ENCODE measurements at regions not wholly inside any gene's neighbourhood (a gene's known extent, or its start where the extent isn't known, plus 50 kb on each side); places are given as distances from the start of the nearest gene placed in this dataset.

- TF ChIP-seq CTCF (IDR thresholded peaks at IDR 0.05; ENCODE audit: low read length) (no peak), EZH2 (optimal IDR thresholded peaks at IDR 0.05; ENCODE audit: low read depth, low read length) (no peak)
Observed at GRCh38 chr2:128603411-128603924, 284.8 kb upstream of the HS6ST1 start.
